CD4-positive, alpha-beta T cell treated with Interleukin-15 for 1 hour (primary cell): ENCODE measurements at regions not wholly inside any gene's neighbourhood (a gene's known extent, or its start where the extent isn't known, plus 50 kb on each side); places are given as distances from the start of the nearest gene placed in this dataset.
"Not testable (repeated sequence)": the region's sequence is repeated elsewhere in the genome, so short reads cannot be mapped to it uniquely, and the experiment has no call there.

Source experiments
- DNase-seq: peaks from one replicate; pipeline ENCODE4 v3.0.0-alpha.2; 2020

DNA sequence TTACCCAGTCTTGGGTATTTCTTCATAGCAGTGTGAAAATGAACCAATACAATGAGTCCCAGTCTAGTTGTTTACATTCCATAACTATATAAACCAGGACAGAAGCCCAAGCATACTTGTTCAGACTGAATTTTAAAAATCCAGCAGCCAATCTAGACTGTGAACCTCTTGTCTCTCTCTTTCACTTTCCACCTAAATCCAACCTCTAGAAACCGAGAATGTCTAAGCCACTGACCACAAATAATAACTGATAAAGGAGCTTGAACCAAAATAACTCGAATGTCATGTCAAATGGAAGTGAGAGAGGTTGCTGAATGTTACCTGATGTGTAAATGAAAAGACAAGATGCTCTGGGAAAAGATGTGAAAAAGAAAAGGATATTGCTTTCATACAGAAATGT, 544.7 kb downstream of the NLGN4X start:
- no peak for DNase-seq

DNA sequence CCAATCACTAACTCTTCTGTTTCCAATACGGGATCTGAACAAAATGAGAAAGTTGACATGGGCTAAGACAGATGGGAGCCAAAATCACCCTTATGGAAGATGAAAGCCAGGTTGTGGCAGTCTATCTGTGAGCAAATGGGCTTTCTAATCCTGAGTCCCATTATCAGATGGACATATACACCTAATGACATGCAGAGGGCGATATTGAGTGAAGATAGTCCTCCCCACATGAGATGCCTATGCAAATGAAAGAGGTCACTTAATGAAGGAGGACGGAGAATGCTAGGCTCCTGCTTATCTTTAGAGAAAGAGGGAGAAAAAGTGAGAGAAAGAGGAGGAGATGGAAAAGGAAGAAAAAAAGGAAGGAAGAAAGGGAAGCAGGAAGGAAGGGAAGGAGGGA, 547.5 kb downstream of the NLGN4X start:
- no peak for DNase-seq

DNA sequence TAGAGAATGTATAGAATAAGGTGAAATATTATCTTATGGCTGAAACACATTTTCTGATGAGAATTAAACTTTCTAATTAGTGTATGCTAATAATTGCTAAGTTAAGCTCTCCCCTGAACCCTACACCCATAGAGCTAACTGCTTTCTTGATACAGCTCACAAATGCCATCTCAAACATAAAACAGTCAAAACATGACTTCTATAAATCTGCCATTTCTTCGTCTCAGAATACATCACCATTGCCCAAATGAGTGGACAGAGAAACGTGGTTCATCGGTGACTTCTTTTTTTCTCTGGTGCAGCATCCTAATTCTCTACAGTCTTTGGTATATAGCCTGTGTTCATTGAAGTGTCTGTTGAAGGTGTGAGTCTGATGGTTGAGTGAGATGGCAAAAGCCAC, 554.6 kb downstream of the NLGN4X start:
- DNase-seq = no peak

DNA sequence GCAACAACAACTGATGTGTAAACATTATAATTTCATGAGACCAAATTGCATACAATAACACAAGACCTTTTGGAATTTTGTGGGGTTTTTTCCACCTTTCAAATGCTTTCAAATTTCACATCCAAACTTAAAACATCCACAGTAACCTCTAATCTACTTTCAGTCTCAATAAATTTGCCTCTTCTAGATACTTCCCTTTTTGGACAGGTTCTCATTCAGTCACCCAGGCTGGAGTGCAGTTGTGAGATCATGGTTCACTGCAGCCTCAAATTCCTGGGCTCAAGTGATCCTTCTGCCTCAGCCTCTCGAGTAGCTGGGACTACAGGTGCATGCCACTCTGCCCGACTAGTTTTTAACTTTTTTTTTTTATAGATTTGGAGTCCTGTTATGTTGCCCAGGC, 556.6 kb downstream of the NLGN4X start:
- no peak for DNase-seq

DNA sequence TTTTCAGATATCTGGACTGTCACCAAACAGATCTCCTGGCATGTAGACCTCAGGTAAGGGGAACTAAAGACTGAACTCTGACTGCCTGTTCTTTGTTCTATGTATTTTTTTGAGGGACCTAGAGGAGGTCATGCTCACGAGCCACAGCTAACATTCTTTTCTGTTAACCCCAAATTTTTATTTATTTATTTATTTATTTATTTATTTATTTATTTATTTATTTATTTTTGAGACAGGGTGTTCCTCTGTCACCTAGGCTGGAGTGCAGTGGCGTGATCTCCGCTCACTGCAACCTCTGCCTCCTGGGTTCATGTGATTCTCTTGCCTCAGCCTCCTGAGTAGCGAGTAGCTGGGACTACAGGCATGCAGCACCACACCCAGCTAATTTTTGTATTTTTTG, 562.0 kb downstream of the NLGN4X start:
- DNase-seq = not testable (repeated sequence)

DNA sequence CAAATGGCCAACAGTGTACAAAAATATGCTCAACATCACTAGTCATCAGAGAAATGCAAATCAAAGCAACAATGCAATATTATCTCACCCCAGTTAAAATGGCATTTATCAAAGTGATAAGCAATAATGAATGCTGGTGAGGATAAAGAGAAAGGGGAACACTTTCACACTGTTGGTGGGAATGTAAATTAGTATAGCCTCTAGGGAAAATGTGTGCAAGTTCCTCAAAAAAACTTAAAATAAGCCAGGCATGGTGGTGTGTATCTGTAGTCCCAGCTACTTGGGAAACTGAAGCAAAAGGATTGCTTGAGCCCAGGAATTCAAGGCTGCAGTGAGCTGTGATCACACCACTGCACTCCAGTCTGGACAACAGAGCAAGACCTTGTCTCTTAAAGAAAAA, 572.1 kb downstream of the NLGN4X start:
- DNase-seq = no peak

DNA sequence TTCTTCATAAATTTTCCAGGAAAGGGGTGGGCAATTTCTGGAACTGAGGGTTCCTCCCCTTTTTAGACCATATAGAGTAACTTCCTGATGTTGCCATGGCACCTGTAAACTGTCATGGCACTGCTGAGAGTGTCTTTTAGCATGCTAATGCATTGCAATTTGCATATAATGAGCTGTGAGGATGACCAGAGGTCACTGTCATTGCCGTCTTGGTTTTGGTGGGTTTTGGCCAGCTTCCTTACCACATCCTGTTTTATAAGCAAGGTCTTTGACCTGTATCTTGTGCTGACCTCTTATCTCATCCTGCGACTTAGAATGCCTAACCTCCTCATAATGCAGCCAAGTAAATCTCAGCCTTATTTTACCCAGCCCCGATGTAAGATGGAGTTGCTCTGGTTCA, 577.8 kb downstream of the NLGN4X start:
- DNase-seq = no peak

DNA sequence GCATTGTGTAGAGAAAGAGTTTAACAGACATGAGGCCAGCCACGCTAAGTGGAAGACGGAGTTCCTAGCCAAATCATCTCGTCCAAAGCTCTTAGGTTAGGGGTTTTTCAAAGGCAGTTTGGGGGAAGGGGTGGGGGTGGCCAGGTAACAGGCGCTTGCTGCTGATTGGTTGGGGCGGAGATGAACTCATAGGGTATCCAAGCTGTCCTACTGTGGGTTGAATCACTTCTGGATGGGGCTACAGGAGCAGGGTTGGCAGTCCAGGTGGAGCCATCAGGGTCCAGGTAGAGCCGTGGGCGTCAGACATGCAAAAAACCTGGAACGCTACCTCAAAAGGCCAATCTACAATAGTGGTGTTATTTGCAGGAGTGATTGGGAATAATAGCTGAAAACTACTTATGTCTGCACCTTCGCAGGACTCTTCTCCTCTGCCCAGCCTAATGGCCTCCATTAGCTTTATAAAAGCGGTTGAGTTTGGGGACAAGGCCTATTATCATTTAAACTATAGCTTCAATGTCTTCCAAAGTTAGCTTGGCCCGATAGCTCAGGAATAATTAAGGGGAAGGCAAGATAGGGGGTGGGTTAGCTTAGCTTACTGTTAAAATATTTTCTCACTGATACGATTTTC, 579.6 kb downstream of the NLGN4X start:
- no peak for DNase-seq

DNA sequence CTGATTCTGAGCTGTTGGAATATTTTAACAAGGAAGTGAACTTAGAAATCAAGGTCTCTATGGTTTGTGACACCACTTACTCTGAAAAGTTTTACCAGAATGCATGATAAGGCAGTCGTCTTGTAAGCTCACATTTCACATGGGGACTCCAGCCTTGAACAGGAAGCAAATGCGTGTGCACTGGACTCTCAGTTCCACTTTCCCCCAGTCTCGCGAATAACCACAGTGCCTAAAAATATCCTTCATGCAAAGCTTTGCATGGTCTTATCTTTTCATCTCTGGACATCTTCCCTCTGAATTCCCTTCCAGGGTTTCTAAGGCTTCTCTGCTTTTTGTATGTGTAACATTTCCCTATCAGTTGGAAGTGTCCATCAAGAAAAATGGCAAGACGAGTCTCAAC, 581.8 kb downstream of the NLGN4X start:
- DNase-seq = no peak

DNA sequence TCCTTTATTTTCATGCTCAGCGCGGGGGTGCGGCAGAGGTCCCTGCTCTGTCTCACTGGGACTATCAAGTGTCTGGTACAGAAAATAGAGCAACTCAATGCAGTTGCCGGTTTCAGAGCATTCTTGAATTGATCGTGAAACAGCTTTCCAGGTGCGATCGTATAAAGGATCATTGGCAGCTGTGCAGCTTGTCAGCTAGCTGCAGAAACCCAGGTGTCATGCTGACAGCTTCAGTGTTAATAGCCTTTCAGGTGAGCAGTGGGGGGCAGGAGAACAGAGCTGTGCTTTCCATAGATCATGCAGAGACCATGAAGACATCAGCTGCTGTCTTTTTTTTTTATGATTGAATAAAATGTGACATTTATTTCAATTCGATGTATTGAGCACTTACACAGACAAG, 583.9 kb downstream of the NLGN4X start:
- DNase-seq = no peak

DNA sequence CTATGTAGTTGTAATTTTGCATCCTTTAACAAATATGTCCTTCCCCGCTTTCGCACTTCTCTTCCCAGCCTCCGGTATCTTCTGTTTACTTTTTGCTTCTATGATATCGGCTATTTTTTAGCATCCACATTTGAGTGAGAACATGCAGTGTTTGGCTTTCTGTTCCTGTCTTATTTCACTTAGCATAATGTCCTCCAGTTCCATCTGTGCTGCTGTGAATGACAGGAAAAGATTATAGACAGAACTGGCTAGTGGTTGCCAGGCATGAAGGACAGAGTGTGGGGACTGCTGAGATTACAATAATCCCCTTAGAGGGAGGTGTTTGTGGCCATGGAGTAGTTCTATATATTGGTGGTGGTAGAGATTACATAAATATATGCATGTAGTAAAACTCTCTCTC, 588.6 kb downstream of the NLGN4X start:
- no peak for DNase-seq

DNA sequence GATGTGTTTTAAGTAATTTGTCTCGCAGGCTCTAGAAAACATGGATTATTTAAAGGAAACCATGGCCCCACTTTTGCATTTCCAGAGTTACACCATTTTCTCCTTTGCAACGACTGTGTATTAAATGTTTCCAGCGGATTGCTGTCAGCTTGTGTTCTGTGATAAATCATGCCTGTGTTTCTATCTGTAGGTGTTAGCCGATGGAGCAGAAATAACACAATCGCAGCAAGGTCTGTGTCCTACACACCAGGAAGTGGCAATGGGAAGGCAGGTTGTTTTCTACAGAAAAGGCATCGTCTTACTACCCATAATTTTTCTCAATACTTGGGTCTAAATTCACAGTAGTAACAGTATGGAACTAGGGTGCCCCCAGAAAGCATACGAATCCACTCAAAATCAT, 590.1 kb downstream of the NLGN4X start:
- DNase-seq = no peak

DNA sequence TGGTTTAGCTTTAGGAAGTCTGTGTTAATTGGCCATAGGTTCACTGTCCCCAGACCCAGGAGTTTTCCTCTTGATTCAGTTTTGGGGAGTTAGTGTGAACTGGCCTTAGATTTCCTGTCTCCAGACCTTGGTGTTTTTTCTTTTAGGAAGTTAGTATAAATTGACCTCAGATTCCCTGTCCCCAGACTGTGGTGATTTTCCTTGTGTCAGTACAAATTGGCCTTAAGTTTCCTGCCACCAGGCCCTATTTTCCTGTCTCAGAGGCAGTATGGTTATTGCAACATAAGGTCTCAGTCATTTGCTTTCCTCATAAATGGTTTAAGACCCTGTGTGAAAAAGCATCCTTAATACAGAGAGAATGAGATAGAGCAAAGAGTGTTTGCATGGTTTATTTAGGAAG, 595.8 kb downstream of the NLGN4X start:
- DNase-seq = no peak

DNA sequence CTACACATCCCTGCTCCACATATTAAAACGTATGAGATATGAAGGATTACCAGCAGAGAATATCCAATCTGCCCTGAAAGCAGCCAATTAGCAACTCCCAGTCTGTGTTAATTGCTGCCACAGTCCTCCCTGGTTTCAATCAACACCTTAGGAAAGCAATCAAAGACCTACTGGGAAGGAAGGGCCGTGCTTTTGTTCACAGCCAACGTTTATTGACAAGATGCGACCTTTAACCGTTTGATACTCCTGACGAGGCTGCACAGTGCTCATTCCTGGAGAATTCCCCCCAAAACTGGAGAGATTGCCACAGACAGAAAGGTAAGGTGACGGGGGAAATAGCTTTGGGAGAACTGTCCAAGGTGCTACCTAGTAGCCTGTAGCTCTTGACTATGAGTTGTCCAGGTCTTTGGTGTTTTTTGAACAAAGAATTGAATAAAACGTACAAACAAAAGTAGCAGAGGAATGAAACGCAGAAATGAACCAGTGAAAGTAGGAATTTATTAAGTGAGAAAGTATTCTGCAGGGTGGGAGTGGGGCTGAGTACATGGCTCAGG, 596.5 kb downstream of the NLGN4X start:
- DNase-seq = no peak

DNA sequence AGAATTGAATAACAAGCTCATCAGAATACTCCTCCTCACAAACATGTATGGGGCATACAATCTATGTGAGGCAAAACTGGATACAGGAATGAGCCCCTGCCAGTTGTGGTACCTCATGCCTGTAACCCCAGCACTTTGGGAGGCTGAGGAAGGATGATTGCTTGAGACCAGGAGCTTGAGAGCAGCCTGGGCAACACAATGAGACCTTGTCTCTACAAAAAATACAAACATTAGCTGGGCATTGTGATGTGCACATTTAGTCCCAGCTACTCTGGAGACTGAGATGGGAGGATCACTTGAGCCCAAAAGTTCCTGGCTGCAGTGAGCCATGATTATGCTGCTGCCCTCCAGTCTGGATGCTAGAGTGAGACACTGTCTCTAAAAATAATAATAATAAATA, 611.0 kb downstream of the NLGN4X start:
- DNase-seq = no peak

DNA sequence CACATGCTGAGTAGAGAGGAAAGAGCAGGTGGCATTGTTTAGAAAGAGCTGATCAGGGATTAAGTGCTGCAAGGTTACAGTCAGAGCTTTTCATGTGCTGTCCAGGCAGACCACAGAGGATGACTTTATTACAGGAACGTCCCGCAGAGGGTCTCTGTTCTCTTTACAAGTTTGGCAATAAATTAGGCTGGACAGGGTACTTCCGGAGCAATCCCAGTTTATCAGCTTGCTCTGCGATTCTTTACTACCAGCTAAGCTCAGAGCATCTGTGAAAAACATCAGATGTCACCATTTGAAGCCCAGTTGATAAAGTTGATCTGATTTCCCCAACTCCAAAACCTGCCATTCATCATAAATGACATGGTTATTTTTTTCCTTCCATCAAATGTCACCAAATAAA, 633.1 kb downstream of the NLGN4X start:
- DNase-seq = no peak

DNA sequence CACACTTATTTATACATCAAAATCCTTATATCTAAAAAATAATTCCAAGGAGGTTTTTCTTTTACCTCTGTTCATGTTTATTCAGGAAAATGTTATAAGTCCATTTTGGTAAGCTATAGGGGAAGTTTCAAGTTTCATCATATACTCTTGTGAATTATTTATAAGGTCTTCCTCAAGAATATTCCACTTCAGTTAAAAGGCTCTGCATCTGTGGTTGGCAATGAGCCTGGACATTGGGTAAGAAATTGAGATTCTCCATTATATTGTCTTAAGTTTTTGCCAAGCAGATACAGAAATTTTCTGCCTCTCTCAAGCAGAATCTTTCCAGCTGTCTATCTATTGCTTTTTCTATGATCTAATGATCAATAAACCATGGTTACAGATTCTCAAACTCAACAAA, 641.9 kb downstream of the NLGN4X start:
- no peak for DNase-seq

DNA sequence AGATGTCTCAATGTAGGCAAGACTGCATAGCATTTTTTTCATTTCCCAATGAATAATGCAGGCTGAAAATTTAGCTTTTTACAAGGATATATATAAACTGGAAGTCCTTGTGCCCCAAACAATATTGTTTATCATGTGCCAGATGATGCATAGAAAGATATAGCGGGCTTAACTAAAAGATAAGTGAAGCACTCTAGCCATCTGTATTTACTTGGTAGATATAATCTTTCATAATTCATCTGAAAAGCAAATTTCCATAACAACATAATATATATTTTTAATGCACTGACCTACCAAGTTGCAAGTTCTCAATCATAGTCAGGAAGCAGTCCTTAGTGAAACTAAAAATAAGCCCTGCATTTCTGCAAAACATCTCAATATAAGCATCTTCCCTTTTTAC, 653.3 kb downstream of the NLGN4X start:
- DNase-seq = no peak

DNA sequence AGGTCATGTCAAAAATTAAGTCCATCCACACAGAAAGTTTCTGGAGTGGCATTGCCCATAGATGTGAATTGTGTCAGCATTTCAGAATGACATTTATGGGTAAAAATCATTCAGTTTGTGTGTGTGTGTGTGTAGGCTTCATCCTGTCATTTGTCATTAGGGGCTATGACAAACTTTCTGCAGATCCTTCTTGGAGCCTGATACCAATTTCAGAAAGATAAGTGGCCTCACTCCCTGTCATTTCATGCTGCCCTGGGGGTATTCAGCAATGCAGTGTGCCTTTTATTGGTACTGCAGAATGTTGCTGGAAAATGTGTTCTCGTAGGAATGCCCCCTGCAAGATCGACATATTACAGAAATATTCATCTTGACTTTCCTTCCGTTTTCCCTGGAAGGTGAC, 659.7 kb downstream of the NLGN4X start:
- no peak for DNase-seq

DNA sequence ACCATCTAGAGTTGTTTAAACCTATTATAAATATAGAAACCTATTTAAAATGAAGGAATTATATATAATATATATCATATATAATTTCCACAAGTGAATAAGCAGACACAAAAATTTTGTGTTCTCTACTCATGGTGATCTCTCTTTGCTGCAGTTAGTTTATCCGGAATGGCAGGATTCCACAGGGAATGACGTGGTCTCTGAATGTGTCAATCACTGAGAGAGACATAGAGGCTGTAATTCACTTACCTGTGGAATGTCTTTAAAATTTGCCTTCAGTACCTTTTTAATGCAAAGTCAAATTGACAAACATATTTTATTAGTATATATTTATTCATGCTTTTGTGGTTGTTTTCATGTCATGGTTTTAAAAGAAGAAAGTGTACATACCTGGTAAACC, 669.3 kb downstream of the NLGN4X start:
- DNase-seq = no peak

DNA sequence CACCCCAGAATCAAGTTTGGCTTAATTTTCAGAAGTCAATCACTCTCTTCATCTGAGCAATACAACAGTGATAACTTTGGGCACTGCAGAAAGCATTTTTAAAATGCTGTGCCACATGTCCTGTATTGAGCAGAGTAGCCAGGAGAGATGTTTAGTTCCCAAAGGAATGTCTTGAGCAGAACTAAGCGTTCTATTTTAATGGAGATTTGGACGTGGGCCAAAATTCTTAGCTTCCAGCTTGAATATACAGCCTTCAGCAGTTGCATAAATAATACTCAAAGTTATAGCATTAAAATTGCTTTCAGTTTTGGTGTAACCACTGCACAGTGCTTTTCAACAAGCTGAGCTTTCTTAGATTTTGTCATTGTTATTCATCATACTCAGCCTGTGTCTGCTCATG, 679.2 kb downstream of the NLGN4X start:
- no peak for DNase-seq

DNA sequence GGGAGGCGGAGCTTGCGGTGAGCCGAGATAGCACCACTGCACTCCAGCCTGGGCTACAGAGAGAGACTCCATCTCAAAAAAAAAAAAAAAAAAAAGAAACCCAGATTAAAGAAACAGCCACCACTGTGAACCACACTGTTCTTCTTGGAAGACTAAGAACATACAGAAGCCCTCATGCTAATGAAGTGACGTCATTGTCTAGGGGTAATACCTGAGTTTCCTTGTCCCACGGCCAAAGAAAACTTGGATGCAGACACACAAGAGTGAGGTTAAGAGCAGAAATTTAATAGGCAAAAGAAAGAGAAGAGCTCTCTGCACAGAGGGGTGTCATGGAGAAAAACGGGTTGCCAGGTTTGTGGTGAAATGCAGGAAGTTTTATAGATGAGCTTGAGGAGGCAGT, 691.6 kb downstream of the NLGN4X start:
- DNase-seq = no peak

DNA sequence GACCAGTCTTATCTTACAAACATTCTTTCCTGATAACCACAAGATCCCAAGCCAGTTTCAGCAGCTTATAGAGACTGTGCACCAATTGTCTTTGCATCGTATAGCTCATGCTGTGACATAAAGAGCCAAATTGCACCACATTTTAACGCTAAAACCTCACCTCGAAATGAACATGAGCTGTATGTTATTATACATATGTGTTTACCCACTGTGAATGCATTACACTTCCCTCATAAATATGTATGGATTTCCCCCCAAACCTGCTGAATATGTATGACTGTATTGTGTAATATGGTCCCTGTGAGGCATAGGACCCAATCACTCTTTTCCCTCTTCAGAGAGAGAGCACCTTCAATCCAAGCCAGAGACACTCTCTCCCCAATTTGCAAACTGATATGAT, 692.4 kb downstream of the NLGN4X start:
- DNase-seq = no peak

DNA sequence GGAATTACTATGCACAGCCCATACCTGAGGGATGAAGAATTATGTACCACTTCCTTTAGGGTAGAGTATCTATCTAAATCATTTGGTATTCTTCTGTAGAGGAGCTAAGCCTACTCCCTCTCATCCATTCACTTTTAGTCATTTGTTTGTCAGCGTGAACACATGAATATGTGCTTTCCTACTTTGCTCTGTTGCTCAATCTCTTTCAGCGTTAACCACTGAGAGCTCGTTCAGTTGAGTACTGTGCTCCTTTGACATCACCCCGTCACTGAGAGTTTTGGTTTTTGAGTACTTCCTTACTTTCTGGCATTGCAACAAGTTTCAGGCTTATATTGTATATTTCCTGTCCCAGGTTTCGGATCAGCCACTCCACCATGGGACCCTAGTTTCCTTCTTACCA, 700.6 kb downstream of the NLGN4X start:
- no peak for DNase-seq

DNA sequence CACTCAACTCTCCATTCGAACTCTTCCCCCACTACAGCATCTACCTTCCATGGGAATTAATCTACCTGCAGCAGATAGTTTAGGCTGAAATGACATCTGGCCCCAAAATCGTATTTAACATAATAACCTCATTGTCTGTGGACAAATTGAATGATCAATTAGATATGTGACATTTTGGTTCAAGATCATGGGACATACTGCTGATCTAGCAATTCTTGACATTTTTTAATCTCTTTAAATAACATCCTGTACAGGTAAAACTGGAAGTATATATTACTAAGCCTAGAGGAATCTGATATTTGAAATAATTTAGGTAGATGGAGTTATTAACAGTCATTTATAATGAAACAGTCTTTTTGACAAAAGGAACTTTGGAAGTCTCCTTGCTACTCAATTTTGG, 702.5 kb downstream of the NLGN4X start:
- no peak for DNase-seq
